GM18499 (cell line): ENCODE measurements at regions not wholly inside any gene's neighbourhood (a gene's known extent, or its start where the extent isn't known, plus 50 kb on each side); places are given as distances from the start of the nearest gene placed in this dataset.

Experiments
- ATAC-seq: cut with Tn5 transposase; IDR thresholded peaks from one replicate; pipeline ENCODE4 v1.9.1; 2021; ENCODE audit warnings: moderate number of reproducible peaks; ENCODE audit not compliant: insufficient read depth, unreplicated experiment

GRCh38 chr14:31964490-31964889, 112.6 kb upstream of the ARHGAP5 start:
- no peak for ATAC-seq

GRCh38 chr14:31965071-31965734, 111.9 kb upstream of the ARHGAP5 start:
- no peak for ATAC-seq

GRCh38 chr14:31965735-31966598, 111.1 kb upstream of the ARHGAP5 start:
- no peak for ATAC-seq

- ATAC-seq: no peak
Measured at GRCh38 chr14:31966896-31967668, 110.0 kb upstream of the ARHGAP5 start.

GRCh38 chr14:31967669-31967975, 109.5 kb upstream of the ARHGAP5 start:
- ATAC-seq: no peak

GRCh38 chr14:31968107-31968810, 108.8 kb upstream of the ARHGAP5 start:
- no peak for ATAC-seq

- no peak for ATAC-seq
Measured at GRCh38 chr14:31968956-31969698, 108.0 kb upstream of the ARHGAP5 start.

- ATAC-seq: no peak
Measured at GRCh38 chr14:31969699-31970240, 107.3 kb upstream of the ARHGAP5 start.

- ATAC-seq: no peak
Measured at GRCh38 chr14:31970744-31971143, 106.4 kb upstream of the ARHGAP5 start.

GRCh38 chr14:31971612-31972011, 105.5 kb upstream of the ARHGAP5 start:
- no peak for ATAC-seq

- ATAC-seq: no peak
Measured at GRCh38 chr14:31977001-31977556, 100.0 kb upstream of the ARHGAP5 start.

- no peak for ATAC-seq
Measured at GRCh38 chr14:31978423-31978822, 98.7 kb upstream of the ARHGAP5 start.

- no peak for ATAC-seq
Measured at GRCh38 chr14:31982642-31983041, 94.5 kb upstream of the ARHGAP5 start.

GRCh38 chr14:31986405-31986804, 90.7 kb upstream of the ARHGAP5 start:
- ATAC-seq: no peak

- no peak for ATAC-seq
Measured at GRCh38 chr14:31987721-31988120, 89.4 kb upstream of the ARHGAP5 start.

- ATAC-seq: no peak
Measured at GRCh38 chr14:31988244-31988643, 88.9 kb upstream of the ARHGAP5 start.

- ATAC-seq: no peak
Measured at GRCh38 chr14:31990183-31990857, 86.8 kb upstream of the ARHGAP5 start.

- ATAC-seq: no peak
Measured at GRCh38 chr14:31990926-31991572, 86.1 kb upstream of the ARHGAP5 start.
